C4-2B (cell line): ENCODE measurements at regions not wholly inside any gene's neighbourhood (a gene's known extent, or its start where the extent isn't known, plus 50 kb on each side); places are given as distances from the start of the nearest gene placed in this dataset.

Experiments used
- H3K27ac ChIP-seq: fragments of 450-650 bp; 2 replicates; pipeline ENCODE4 v1.5.1; 2017
- CTCF ChIP-seq: fragments of 450-650 bp; conservative IDR thresholded peaks from 2 replicates; pipeline ENCODE4 v1.5.1; 2017; ENCODE audit warnings: mild to moderate bottlenecking
- ZFX ChIP-seq: fragments of 450-650 bp; IDR thresholded peaks from 2 replicates; pipeline ENCODE4 v1.6.1; 2017

- H3K27ac ChIP-seq = no peak overlapping the region
- TF ChIP-seq ZFX (no peak), CTCF (no peak)
Measured at GRCh38 chr2:184338771-184339170, 259.6 kb upstream of the ZNF804A start.

- H3K27ac ChIP-seq = no peak overlapping the region
- TF ChIP-seq ZFX (no peak), CTCF (no peak)
Measured at GRCh38 chr2:184339966-184340365, 258.4 kb upstream of the ZNF804A start.

GRCh38 chr2:184346338-184346862 lies 251.9 kb upstream of the ZNF804A start:
- no peak overlapping the region for H3K27ac ChIP-seq
- TF ChIP-seq CTCF (no peak), ZFX (no peak)

- no peak overlapping the region for H3K27ac ChIP-seq
- TF ChIP-seq CTCF (no peak), ZFX (no peak)
Measured at GRCh38 chr2:184351126-184351525, 247.2 kb upstream of the ZNF804A start.

- H3K27ac ChIP-seq = no peak overlapping the region
- no peak for TF ChIP-seq ZFX
- TF ChIP-seq CTCF = no peak
Measured at GRCh38 chr2:184357033-184357432, 241.3 kb upstream of the ZNF804A start.

- no peak overlapping the region for H3K27ac ChIP-seq
- TF ChIP-seq ZFX = no peak
- no peak for TF ChIP-seq CTCF
Measured at GRCh38 chr2:184359379-184359778, 238.9 kb upstream of the ZNF804A start.

GRCh38 chr2:184363213-184363612 lies 235.1 kb upstream of the ZNF804A start:
- no peak overlapping the region for H3K27ac ChIP-seq
- TF ChIP-seq CTCF (peak; percentile 17), ZFX (no peak)
